ENCODE measurements at regions not wholly inside any gene's neighbourhood (a gene's known extent, or its start where the extent isn't known, plus 50 kb on each side); places are given as distances from the start of the nearest gene placed in this dataset.

GRCh38 chr6:23089981-23090380 is 520.6 kb downstream of the HDGFL1 start:
- no peak for TF ChIP-seq CTCF (IDR thresholded peaks at IDR 0.05)
- no peak for TF ChIP-seq POLR2A (IDR thresholded peaks at IDR 0.05)

Measured in right lobe of liver (tissue), 4 donors.